Amniotic stem cell (primary cell): ENCODE measurements at regions not wholly inside any gene's neighbourhood (a gene's known extent, or its start where the extent isn't known, plus 50 kb on each side); places are given as distances from the start of the nearest gene placed in this dataset.
"Not testable (repeated sequence)": the region's sequence is repeated elsewhere in the genome, so short reads cannot be mapped to it uniquely, and the experiment has no call there.

Source experiments
- DNase-seq: peaks from one replicate; lab custom pipeline; 2025; lab: John Stamatoyannopoulos, UW

- DNase-seq, result no peak
Observed at GRCh38 chr2:75896779-75897366, 186.2 kb upstream of the GCFC2 start.

- no peak for DNase-seq
Observed at GRCh38 chr2:75894170-75894569, 183.5 kb upstream of the GCFC2 start.

GRCh38 chr2:75892490-75892889 is 181.8 kb upstream of the GCFC2 start:
- no peak for DNase-seq

- no peak for DNase-seq
Observed at GRCh38 chr2:75882530-75882929, 171.8 kb upstream of the GCFC2 start.

- DNase-seq, result not testable (repeated sequence)
Observed at GRCh38 chr2:75875606-75876005, 164.9 kb upstream of the GCFC2 start.

- DNase-seq, result not testable (repeated sequence)
Observed at GRCh38 chr2:75871762-75872614, 161.3 kb upstream of the GCFC2 start.

- no peak for DNase-seq
Observed at GRCh38 chr2:75870651-75871137, 160.0 kb upstream of the GCFC2 start.

- no peak for DNase-seq
Observed at GRCh38 chr2:75870133-75870532, 159.4 kb upstream of the GCFC2 start.

- no peak for DNase-seq
Observed at GRCh38 chr2:75865702-75866101, 155.0 kb upstream of the GCFC2 start.

GRCh38 chr2:75865083-75865482 is 154.4 kb upstream of the GCFC2 start:
- DNase-seq, result no peak

GRCh38 chr2:75862547-75862946 is 151.8 kb upstream of the GCFC2 start:
- DNase-seq, result no peak

GRCh38 chr2:75853436-75853835 is 142.7 kb upstream of the GCFC2 start:
- no peak for DNase-seq

- no peak for DNase-seq
Observed at GRCh38 chr2:75852639-75853038, 141.9 kb upstream of the GCFC2 start.

- DNase-seq, result no peak
Observed at GRCh38 chr2:75846683-75847190, 136.0 kb upstream of the GCFC2 start.

GRCh38 chr2:75844651-75845050 is 133.9 kb upstream of the GCFC2 start:
- DNase-seq, result no peak

GRCh38 chr2:75834588-75834987 is 123.9 kb upstream of the GCFC2 start:
- not testable (repeated sequence) for DNase-seq

- no peak for DNase-seq
Observed at GRCh38 chr2:75833386-75833785, 122.7 kb upstream of the GCFC2 start.

GRCh38 chr2:75828826-75829225 is 118.1 kb upstream of the GCFC2 start:
- no peak for DNase-seq

GRCh38 chr2:75823515-75823914 is 112.8 kb upstream of the GCFC2 start:
- DNase-seq, result not testable (repeated sequence)

- DNase-seq, result no peak
Observed at GRCh38 chr2:75822336-75822735, 111.6 kb upstream of the GCFC2 start.

- no peak for DNase-seq
Observed at GRCh38 chr2:75820693-75821092, 110.0 kb upstream of the GCFC2 start.

GRCh38 chr2:75810611-75811330 is 100.1 kb upstream of the GCFC2 start:
- no peak for DNase-seq
